Activated naive CD4-positive, alpha-beta T cell treated with anti-CD3 and anti-CD28 coated beads, Interleukin-2, amount 10 ng/mL, durations not matched to agents 7 days and 5 days (primary cell): ENCODE measurements at regions not wholly inside any gene's neighbourhood (a gene's known extent, or its start where the extent isn't known, plus 50 kb on each side); places are given as distances from the start of the nearest gene placed in this dataset.

ENCODE experiments used
- CTCF ChIA-PET: fragments of 350-600 bp; sonication (Branson Sonifier 250); formaldehyde crosslinking; loops from one replicate; lab custom pipeline; 2021; ENCODE audit warnings: antibody characterized with exemption; lab: Charles Lee
- DNase-seq: peaks from one replicate; pipeline ENCODE4 v3.0.0-alpha.2; 2020
- H3K27ac Mint-ChIP-seq: one replicate; pipeline ENCODE4 v1.8.0; 2021; ENCODE audit warnings: mild to moderate bottlenecking, moderate library complexity, mixed read lengths
- H3K27me3 Mint-ChIP-seq: one replicate; pipeline ENCODE4 v1.8.0; 2021; ENCODE audit warnings: mild to moderate bottlenecking, mixed read lengths
- H3K36me3 Mint-ChIP-seq: one replicate; pipeline ENCODE4 v1.8.0; 2021; ENCODE audit warnings: mixed read lengths
- H3K4me1 Mint-ChIP-seq: one replicate; pipeline ENCODE4 v1.8.0; 2021; ENCODE audit warnings: mixed read lengths
- H3K4me3 Mint-ChIP-seq: one replicate; pipeline ENCODE4 v1.8.0; 2021; ENCODE audit warnings: mild to moderate bottlenecking, moderate library complexity, mixed read lengths
- H3K9me3 Mint-ChIP-seq: one replicate; pipeline ENCODE4 v1.8.0; 2021; ENCODE audit warnings: mixed read lengths

GRCh38 chr21:15993951-15994350 lies 264.2 kb downstream of the USP25 start:
- DNase-seq, result no peak
- Mint-ChIP-seq H3K27me3 (no peaks in the 10 kb centered on the region), H3K36me3 (no peaks in the 10 kb centered on the region), H3K4me3 (no peak overlapping the region), H3K4me1 (no peaks in the 10 kb centered on the region), H3K27ac (no peak overlapping the region), H3K9me3 (no peaks in the 10 kb centered on the region)
- CTCF ChIA-PET, result interaction anchor here (1.2 kb wide), 1 partner anchor 88 kb away, joined by 3 read pairs; no protein-coding TSS in a partner anchor

GRCh38 chr21:15999741-16000140 lies 270.0 kb downstream of the USP25 start:
- no peaks in the 10 kb centered on the region for H3K36me3 Mint-ChIP-seq
- H3K27ac Mint-ChIP-seq, result no peak overlapping the region
- DNase-seq, result no peak
- CTCF ChIA-PET, result no interaction called here
- H3K4me3 Mint-ChIP-seq, result no peak overlapping the region
- H3K4me1 Mint-ChIP-seq, result no peaks in the 10 kb centered on the region
- H3K27me3 Mint-ChIP-seq, result no peaks in the 10 kb centered on the region
- no peaks in the 10 kb centered on the region for H3K9me3 Mint-ChIP-seq

GRCh38 chr21:16002874-16003466 lies 273.2 kb downstream of the USP25 start:
- no peak for DNase-seq
- Mint-ChIP-seq H3K27ac (no peak overlapping the region), H3K4me3 (no peak overlapping the region), H3K4me1 (no peaks in the 10 kb centered on the region), H3K36me3 (no peaks in the 10 kb centered on the region), H3K27me3 (no peaks in the 10 kb centered on the region), H3K9me3 (no peaks in the 10 kb centered on the region)
- CTCF ChIA-PET, result interaction anchor here (0.6 kb wide), 1 partner anchor 176 kb away, joined by 3 read pairs; no protein-coding TSS in a partner anchor

- Mint-ChIP-seq H3K4me1 (no peaks in the 10 kb centered on the region), H3K4me3 (no peak overlapping the region), H3K27me3 (no peaks in the 10 kb centered on the region)
These were observed 274.3 kb downstream of the USP25 start for GRCh38 chr21:16004086-16004485.

GRCh38 chr21:16004523-16004922 lies 274.7 kb downstream of the USP25 start:
- Mint-ChIP-seq H3K36me3 (no peaks in the 10 kb centered on the region), H3K4me3 (no peak overlapping the region), H3K4me1 (no peaks in the 10 kb centered on the region), H3K9me3 (no peaks in the 10 kb centered on the region), H3K27me3 (no peaks in the 10 kb centered on the region), H3K27ac (no peak overlapping the region)
- DNase-seq, result no peak
- CTCF ChIA-PET, result no interaction called here

More at GRCh38 chr21:16004086-16004485, 274.3 kb downstream of the USP25 start:
- Mint-ChIP-seq H3K27ac (no peak overlapping the region), H3K9me3 (no peaks in the 10 kb centered on the region), H3K36me3 (no peaks in the 10 kb centered on the region)
- no peak for DNase-seq
- CTCF ChIA-PET, result no interaction called here

- DNase-seq, result no peak
- Mint-ChIP-seq H3K4me1 (no peaks in the 10 kb centered on the region), H3K36me3 (no peaks in the 10 kb centered on the region), H3K27ac (no peak overlapping the region), H3K4me3 (no peak overlapping the region), H3K9me3 (no peaks in the 10 kb centered on the region), H3K27me3 (no peaks in the 10 kb centered on the region)
- CTCF ChIA-PET, result no interaction called here
These were observed 276.2 kb downstream of the USP25 start for GRCh38 chr21:16005996-16006395.

- H3K4me1 Mint-ChIP-seq, result no peaks in the 10 kb centered on the region
- CTCF ChIA-PET, result no interaction called here
- no peaks in the 10 kb centered on the region for H3K36me3 Mint-ChIP-seq
- H3K9me3 Mint-ChIP-seq, result no peaks in the 10 kb centered on the region
- no peaks in the 10 kb centered on the region for H3K27me3 Mint-ChIP-seq
- H3K27ac Mint-ChIP-seq, result no peak overlapping the region
- no peak for DNase-seq
- no peak overlapping the region for H3K4me3 Mint-ChIP-seq
These were observed 278.2 kb downstream of the USP25 start for GRCh38 chr21:16007943-16008342.

- Mint-ChIP-seq H3K4me3 (no peak overlapping the region), H3K9me3 (no peaks in the 10 kb centered on the region), H3K4me1 (no peaks in the 10 kb centered on the region), H3K27me3 (no peaks in the 10 kb centered on the region), H3K27ac (no peak overlapping the region), H3K36me3 (no peaks in the 10 kb centered on the region)
- DNase-seq, result no peak
- CTCF ChIA-PET, result interaction anchor here (0.7 kb wide), 1 partner anchor 11 kb away, joined by 3 read pairs; no protein-coding TSS in a partner anchor
These were observed 281.9 kb downstream of the USP25 start for GRCh38 chr21:16011719-16012118.

GRCh38 chr21:16013570-16013969 lies 283.8 kb downstream of the USP25 start:
- H3K36me3 Mint-ChIP-seq, result no peaks in the 10 kb centered on the region
- H3K27me3 Mint-ChIP-seq, result no peaks in the 10 kb centered on the region
- no peaks in the 10 kb centered on the region for H3K4me1 Mint-ChIP-seq
- no peaks in the 10 kb centered on the region for H3K9me3 Mint-ChIP-seq
- H3K27ac Mint-ChIP-seq, result no peak overlapping the region
- CTCF ChIA-PET, result no interaction called here
- DNase-seq, result no peak
- H3K4me3 Mint-ChIP-seq, result no peak overlapping the region

- no peaks in the 10 kb centered on the region for H3K4me1 Mint-ChIP-seq
- no peaks in the 10 kb centered on the region for H3K27me3 Mint-ChIP-seq
- H3K4me3 Mint-ChIP-seq, result no peak overlapping the region
- CTCF ChIA-PET, result no interaction called here
- H3K27ac Mint-ChIP-seq, result no peak overlapping the region
- no peaks in the 10 kb centered on the region for H3K9me3 Mint-ChIP-seq
- H3K36me3 Mint-ChIP-seq, result no peaks in the 10 kb centered on the region
- no peak for DNase-seq
These were observed 291.1 kb downstream of the USP25 start for GRCh38 chr21:16020878-16021277.

GRCh38 chr21:16022116-16022515 lies 292.3 kb downstream of the USP25 start:
- Mint-ChIP-seq H3K27ac (no peak overlapping the region), H3K4me1 (no peaks in the 10 kb centered on the region), H3K4me3 (no peak overlapping the region), H3K36me3 (no peaks in the 10 kb centered on the region), H3K27me3 (no peaks in the 10 kb centered on the region), H3K9me3 (no peaks in the 10 kb centered on the region)
- DNase-seq, result no peak
- CTCF ChIA-PET, result interaction anchor here (0.5 kb wide), 1 partner anchor 10 kb away, joined by 3 read pairs; no protein-coding TSS in a partner anchor

- CTCF ChIA-PET, result no interaction called here
- no peak overlapping the region for H3K27ac Mint-ChIP-seq
- H3K36me3 Mint-ChIP-seq, result no peaks in the 10 kb centered on the region
- H3K4me3 Mint-ChIP-seq, result no peak overlapping the region
- no peaks in the 10 kb centered on the region for H3K4me1 Mint-ChIP-seq
- DNase-seq, result no peak
- H3K9me3 Mint-ChIP-seq, result no peaks in the 10 kb centered on the region
- no peaks in the 10 kb centered on the region for H3K27me3 Mint-ChIP-seq
These were observed 293.1 kb downstream of the USP25 start for GRCh38 chr21:16022921-16023320.

GRCh38 chr21:16028142-16028541 lies 298.4 kb downstream of the USP25 start:
- Mint-ChIP-seq H3K27me3 (no peaks in the 10 kb centered on the region), H3K9me3 (no peaks in the 10 kb centered on the region), H3K36me3 (no peaks in the 10 kb centered on the region), H3K4me1 (no peaks in the 10 kb centered on the region), H3K27ac (no peak overlapping the region), H3K4me3 (no peak overlapping the region)
- no peak for DNase-seq
- CTCF ChIA-PET, result no interaction called here

GRCh38 chr21:16028941-16029464 lies 299.2 kb downstream of the USP25 start:
- DNase-seq, result no peak
- Mint-ChIP-seq H3K36me3 (no peaks in the 10 kb centered on the region), H3K9me3 (no peaks in the 10 kb centered on the region), H3K27me3 (no peaks in the 10 kb centered on the region), H3K4me1 (no peaks in the 10 kb centered on the region), H3K4me3 (no peak overlapping the region), H3K27ac (no peak overlapping the region)
- CTCF ChIA-PET, result no interaction called here

- no peak overlapping the region for H3K4me3 Mint-ChIP-seq
- no peaks in the 10 kb centered on the region for H3K27me3 Mint-ChIP-seq
- DNase-seq, result no peak
- no peaks in the 10 kb centered on the region for H3K4me1 Mint-ChIP-seq
- CTCF ChIA-PET, result no interaction called here
- H3K27ac Mint-ChIP-seq, result no peak overlapping the region
- H3K36me3 Mint-ChIP-seq, result no peaks in the 10 kb centered on the region
- H3K9me3 Mint-ChIP-seq, result no peaks in the 10 kb centered on the region
These were observed 303.4 kb downstream of the USP25 start for GRCh38 chr21:16033193-16033592.
